ENCODE measurements at regions not wholly inside any gene's neighbourhood (a gene's known extent, or its start where the extent isn't known, plus 50 kb on each side); places are given as distances from the start of the nearest gene placed in this dataset.
A peak's percentile ranks its signal among the peaks of the same experiment; 100 is the strongest.

DNA sequence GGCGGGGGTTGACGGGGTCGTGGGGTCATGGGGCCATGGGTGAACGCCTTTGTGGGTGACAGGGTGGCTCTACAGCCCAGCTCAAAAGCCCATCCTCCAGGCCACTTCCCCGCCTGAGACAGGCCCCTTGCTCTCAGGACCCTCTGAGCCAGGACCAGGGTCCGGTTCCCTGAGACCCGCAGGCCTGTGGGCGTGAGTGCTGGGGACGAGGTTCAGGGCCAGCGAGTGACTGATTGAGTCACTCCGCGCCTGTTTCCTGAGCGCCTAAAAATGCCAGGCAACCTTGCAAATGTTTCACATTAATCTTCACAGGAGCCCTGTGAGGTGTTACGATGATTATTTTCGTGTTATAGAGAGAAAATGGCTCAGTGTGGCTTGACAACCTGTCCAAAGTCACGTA is 97.8 kb downstream of the ZNF674 start:
- in situ Hi-C loops (cut with HindIII; ENCODE audit: low pct_unique_long_range_greater_than_20kb, low sequenced_read_pairs), result no loop called here
- no peak for TF ChIP-seq JUND (IDR thresholded peaks at IDR 0.05; ENCODE audit: low read depth)
- DNase-seq (ENCODE audit: low read depth in 1 of 2, low spot score in 1 of 2), result no peak

DNA sequence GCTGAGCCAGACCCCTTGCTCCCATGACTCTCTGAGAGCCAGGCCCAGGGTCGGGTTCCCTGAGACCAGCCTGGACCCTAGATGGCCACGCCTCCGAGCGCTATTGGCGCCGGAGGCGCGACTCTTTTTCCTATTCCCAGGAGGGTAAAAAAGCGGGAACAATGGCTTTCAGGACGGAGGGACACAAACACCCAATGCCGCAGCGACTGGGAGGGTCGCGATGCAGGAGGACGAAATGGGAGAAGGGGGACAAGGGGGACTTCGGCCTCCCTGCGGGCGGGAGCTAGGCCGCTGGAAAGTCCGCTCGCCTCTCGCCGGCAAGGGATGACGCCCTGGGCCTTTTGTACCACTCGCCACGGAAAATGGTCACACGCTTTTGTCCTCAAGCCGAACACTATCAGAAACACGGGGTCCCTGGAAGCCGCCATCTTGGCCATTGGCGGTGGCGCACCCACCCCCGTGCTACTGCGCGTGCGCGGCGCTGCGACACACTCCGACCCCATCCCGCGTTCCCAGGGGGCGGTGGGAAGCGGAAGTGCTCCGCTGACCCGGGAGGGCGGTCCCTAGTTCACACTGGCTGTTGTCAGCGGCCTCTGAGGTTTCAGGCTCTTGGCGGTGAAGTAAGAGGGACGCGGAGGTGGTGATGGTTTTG is 98.4 kb downstream of the ZNF674 start:
- DNase-seq (ENCODE audit: low read depth in 1 of 2, low spot score in 1 of 2), result peak; percentile 73 to 87
- in situ Hi-C loops (cut with HindIII; ENCODE audit: low pct_unique_long_range_greater_than_20kb, low sequenced_read_pairs), result no loop called here
- no peak for TF ChIP-seq JUND (IDR thresholded peaks at IDR 0.05; ENCODE audit: low read depth)

DNA sequence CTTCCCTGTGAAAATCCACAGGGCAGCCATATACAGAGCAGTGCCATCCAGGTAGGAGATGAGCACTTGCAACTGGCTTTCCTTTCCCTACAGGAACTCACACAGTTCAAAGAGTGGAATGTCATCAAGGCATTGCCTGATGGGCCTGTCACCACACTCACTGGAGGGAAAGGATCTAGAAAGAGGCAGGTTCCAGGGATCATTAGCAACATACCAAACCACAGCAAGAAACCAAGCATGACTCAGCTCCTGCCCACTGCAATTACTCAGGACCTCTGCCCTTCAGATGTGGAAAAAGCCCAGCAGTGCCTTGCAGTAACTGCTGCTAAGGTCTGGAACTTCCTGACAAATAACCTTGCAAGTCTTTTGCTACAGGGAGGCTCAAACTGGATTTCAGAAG is 101.2 kb downstream of the ZNF674 start:
- no peak for TF ChIP-seq JUND (IDR thresholded peaks at IDR 0.05; ENCODE audit: low read depth)
- no peak for DNase-seq (ENCODE audit: low read depth in 1 of 2, low spot score in 1 of 2)
- in situ Hi-C loops (cut with HindIII; ENCODE audit: low pct_unique_long_range_greater_than_20kb, low sequenced_read_pairs), result no loop called here

DNA sequence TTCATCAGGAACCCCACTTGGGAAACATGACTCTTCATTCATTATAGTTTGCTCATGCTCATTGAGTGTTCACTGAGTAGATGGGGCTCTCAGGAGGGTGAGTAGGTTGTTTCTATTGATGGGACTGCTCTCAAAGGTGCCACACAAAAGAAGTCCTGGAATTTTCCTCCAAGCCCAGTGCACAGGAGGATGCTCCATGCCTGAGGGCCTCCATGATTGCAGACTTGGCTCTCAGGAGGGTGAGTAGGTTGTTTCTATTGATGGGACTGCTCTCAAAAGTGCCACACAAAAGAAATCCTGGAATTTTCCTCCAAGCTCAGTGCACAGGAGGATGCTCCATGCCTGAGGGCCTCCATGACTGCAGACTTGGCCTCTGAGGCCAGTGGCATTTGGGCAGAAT is 108.5 kb downstream of the ZNF674 start:
- in situ Hi-C loops (cut with HindIII; ENCODE audit: low pct_unique_long_range_greater_than_20kb, low sequenced_read_pairs), result no loop called here
- no peak for TF ChIP-seq JUND (IDR thresholded peaks at IDR 0.05; ENCODE audit: low read depth)
- no peak for DNase-seq (ENCODE audit: low read depth in 1 of 2, low spot score in 1 of 2)

DNA sequence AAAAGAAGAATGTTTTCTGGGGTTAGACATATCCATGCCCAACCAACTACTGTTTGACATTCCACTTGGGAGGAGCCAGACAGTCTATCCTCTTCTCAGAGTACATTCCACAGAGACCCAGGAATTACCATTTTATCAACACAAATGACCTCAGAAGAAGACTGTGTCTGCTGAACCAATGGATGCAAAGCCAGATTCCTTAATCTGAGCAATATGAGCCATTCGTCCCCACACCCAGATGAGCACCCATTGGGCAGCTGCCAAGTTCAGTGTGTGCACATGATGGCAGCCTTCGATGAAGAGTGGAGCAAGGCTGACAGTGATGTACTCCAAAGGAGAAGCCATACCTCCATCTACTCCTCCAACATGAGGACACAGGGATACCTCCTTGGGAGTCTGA is 111.3 kb downstream of the ZNF674 start:
- DNase-seq (ENCODE audit: low read depth in 1 of 2, low spot score in 1 of 2), result no peak
- no peak for TF ChIP-seq JUND (IDR thresholded peaks at IDR 0.05; ENCODE audit: low read depth)
- in situ Hi-C loops (cut with HindIII; ENCODE audit: low pct_unique_long_range_greater_than_20kb, low sequenced_read_pairs), result no loop called here

DNA sequence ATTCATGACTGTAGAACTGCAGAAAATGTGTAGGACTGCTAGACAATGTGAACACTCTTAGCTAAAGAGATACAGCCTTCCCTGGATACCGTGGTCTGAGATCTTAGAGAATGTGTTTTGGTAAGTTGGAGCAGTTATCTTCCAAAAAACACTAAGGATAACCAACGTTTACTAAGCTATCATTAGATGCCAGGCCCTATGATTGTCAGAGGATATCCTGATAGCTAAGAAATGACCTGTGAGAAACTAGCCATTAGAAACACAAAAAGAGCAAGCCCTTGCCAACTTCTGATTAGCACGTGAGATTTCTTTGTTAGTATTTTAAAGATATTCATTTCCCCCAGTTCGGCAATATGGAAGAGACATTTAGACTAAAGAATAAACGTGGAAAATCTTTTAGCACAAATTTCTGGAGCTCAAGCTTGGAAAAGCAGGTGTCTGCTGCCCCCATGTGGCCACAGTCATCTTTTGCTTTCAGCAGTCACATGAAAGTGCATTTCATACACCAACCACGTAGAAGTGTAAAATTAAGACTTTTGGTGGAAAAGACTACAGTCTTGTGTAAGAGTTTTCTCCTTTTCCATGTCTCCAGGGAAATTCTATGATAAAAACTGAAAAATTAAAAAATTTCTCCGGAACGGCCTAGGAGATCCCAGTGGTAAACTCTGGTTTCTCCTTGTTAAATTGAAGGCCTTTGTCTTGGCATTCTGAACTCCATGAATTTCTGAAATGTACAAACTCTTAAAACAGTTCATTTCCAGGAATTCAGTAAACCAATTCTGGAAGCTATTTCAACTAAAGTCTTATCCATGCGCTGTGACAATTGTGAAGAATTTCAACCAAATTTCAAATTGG is 136.4 kb downstream of the ZNF674 start:
- peak; percentile 53 to 68 for DNase-seq (ENCODE audit: low read depth in 1 of 2, low spot score in 1 of 2)
- no peak for TF ChIP-seq JUND (IDR thresholded peaks at IDR 0.05; ENCODE audit: low read depth)
- in situ Hi-C loops (cut with HindIII; ENCODE audit: low pct_unique_long_range_greater_than_20kb, low sequenced_read_pairs), result no loop called here

DNA sequence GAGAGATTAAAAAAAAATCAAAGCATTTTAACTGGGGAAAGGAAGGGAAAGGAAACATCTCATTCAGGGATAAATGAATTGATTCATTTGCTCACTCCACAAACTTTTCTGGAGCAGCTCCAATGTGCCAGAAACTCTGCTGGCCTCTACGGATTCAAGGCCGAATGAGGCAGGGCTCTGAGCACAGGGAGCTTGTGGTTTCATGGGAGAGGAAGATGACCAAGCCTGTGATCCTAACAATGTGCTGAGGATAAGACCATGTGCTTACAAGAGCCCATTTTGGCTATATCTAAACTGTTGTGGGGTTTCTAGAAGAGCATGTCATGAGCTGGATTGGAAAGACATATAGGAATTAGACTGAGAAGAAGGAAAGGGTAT is 137.5 kb downstream of the ZNF674 start:
- in situ Hi-C loops (cut with HindIII; ENCODE audit: low pct_unique_long_range_greater_than_20kb, low sequenced_read_pairs), result no loop called here
- TF ChIP-seq JUND (IDR thresholded peaks at IDR 0.05; ENCODE audit: low read depth), result no peak
- DNase-seq (ENCODE audit: low read depth in 1 of 2, low spot score in 1 of 2), result no peak

DNA sequence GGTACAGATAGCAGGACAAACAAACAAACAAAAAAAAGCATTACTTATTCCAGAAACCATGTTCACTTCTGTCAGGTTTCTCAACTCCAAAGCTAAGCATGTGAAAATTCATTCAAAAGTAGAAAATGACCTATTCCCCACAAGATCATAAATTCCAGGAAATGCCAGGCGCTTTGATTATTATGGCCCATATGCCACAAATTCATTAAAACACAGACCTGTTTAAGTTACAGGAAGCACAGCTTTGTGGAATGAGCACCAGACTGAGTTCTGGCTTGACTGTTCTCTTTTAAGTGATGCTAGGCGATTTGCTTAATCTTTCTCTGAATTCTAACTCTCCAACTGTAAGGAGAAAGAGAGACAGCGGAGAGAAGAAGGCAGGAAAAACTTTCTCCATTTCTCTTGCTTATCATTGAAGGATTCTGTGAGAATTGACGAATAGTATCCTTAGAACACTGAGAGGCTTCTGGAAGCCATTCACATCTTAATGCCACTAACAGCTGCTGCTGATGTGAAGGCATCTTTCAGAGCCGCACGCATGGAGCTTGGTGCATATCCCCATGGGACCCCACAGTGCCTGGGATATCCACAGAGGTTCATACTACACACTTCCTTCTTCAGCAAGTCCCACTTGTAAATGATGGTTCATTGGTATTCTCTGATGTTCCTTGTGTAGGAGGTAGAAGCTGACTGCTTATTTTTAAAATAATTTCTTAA is 138.0 kb downstream of the ZNF674 start:
- DNase-seq (ENCODE audit: low read depth in 1 of 2, low spot score in 1 of 2), result no peak
- TF ChIP-seq JUND (IDR thresholded peaks at IDR 0.05; ENCODE audit: low read depth), result no peak
- in situ Hi-C loops (cut with HindIII; ENCODE audit: low pct_unique_long_range_greater_than_20kb, low sequenced_read_pairs), result no loop called here

DNA sequence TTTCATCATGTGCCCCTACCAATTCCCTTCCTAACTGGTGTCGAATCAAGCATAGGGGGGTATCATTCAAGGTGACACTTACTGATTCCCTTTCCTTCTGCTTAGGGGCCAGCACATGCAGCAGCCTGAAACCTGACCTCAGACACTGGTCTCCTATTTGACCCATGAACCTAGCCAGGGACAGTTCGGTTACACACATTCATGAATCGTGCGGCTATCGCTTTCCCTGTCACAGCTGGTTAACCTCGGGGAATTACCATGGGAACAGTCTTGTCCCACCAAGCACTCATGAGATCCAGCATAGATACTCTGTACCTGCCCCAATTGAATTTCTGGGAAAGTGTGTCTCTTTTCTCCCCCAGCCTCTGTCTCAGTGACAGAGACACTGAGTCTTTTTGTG is 140.4 kb downstream of the ZNF674 start:
- in situ Hi-C loops (cut with HindIII; ENCODE audit: low pct_unique_long_range_greater_than_20kb, low sequenced_read_pairs), result no loop called here
- DNase-seq (ENCODE audit: low read depth in 1 of 2, low spot score in 1 of 2), result no peak
- no peak for TF ChIP-seq JUND (IDR thresholded peaks at IDR 0.05; ENCODE audit: low read depth)

DNA sequence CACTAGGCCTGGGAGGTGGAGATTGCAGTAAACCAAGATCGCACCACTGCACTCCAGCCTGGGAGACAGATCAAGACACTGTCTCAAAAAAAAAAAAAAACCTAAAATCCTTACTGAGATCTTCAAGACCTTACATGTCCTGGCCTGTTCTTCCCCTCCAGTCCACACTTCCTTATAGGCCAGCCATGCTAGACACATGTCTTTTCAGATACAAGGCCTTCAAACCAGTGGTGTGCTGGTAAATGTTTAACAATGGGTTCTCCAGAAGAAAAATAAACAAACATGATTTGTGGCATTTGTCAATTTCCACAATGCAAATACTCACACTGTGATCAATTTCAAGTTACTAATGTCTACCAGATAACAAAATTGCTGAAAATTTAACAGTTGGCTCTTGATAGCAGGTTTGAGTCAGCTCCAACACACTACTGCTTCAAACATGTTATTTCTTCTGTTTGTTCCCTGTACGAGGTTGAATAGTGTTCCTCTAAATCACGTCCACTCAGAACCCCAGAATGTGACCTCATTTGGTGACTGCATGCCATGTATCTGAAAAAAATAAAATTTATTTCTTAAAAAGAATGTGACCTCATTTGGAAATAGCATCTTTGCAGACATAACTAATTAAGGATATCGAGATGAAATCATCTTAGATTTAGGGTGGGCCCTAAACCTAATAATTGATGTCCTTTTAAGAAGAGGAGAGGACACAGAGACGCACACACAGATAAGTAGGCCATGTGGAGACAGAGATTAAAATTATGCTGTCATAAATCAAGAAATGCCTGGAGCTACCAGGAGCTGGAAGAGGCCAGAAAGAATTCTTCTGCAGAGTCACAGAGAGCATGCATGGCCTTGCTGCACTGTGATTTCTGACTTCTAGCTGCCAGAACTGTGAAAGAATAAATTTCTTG is 144.4 kb downstream of the ZNF674 start:
- TF ChIP-seq JUND (IDR thresholded peaks at IDR 0.05; ENCODE audit: low read depth), result no peak
- in situ Hi-C loops (cut with HindIII; ENCODE audit: low pct_unique_long_range_greater_than_20kb, low sequenced_read_pairs), result no loop called here
- DNase-seq (ENCODE audit: low read depth in 1 of 2, low spot score in 1 of 2), result no peak

DNA sequence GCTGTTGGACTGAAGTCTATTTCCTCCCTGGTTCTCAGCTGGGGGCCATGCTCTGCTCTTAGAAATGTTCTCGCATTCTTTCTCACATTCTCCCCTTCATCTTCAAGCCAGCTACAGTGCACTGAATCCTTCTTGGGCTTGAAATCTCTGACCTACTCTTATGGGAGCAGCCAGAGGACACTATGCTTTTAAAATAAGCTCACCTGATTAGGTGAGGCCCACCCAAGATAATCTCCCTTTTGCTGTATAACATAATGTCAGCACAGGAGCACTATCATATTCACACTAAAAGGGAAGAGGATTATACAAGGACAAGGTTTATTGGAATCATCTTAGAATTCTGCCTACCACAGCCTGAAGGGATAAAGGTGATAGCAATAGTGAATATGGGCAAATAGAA is 146.3 kb downstream of the ZNF674 start:
- DNase-seq (ENCODE audit: low read depth in 1 of 2, low spot score in 1 of 2), result no peak
- no peak for TF ChIP-seq JUND (IDR thresholded peaks at IDR 0.05; ENCODE audit: low read depth)
- in situ Hi-C loops (cut with HindIII; ENCODE audit: low pct_unique_long_range_greater_than_20kb, low sequenced_read_pairs), result no loop called here

DNA sequence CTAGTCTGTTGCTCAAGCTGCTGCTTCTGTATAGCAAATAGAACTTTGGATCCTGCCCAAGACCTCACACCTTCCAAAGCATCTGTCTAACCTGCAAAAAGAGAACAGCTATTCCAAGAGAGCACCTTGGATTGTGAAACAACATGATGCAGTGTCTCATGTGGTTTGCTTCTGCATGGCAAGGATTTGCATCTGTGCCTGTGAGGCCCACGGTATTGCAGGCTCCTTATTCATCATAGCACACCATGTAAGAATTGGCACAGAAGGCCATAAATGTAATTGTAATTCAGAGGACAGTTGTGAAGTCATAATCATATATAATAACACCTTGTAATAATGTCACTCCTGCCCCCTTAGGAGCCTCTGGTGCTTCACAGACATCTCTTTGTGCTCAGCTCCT is 147.1 kb downstream of the ZNF674 start:
- in situ Hi-C loops (cut with HindIII; ENCODE audit: low pct_unique_long_range_greater_than_20kb, low sequenced_read_pairs), result no loop called here
- no peak for DNase-seq (ENCODE audit: low read depth in 1 of 2, low spot score in 1 of 2)
- no peak for TF ChIP-seq JUND (IDR thresholded peaks at IDR 0.05; ENCODE audit: low read depth)
